ENCODE measurements at regions not wholly inside any gene's neighbourhood (a gene's known extent, or its start where the extent isn't known, plus 50 kb on each side); places are given as distances from the start of the nearest gene placed in this dataset.

DNA sequence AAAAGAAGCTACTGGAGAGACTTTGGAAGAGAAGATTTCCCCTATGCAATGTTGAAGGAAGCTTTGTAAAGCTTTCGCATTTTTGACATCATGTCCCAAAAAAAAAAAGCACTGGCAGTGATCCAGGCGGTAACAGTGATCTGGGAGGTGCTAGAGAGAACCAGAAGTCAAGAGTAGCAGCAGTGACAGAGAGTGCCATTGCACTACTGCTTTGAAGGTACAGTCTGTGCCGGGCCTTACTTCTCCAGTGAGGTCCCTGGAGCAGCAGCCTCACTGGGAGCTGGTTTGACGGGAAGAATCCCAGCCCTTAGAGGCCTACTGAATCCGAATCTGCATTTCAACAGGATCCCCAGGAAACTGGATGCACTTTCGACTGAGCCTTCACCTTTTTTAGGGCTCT lies 50.9 kb upstream of the ATL2 start:
- SMC1A ChIA-PET (ENCODE audit: uncharacterized antibody, unreplicated experiment): interaction anchor here (0.6 to 0.7 kb wide), 2 partner anchors 22 to 110 kb away, joined by 3 read pairs; no protein-coding TSS in a partner anchor
- BruUV-seq (replicated peaks): no TSS peak
- H3K4me3 ChIP-seq: no peak overlapping the region
- no peak overlapping the region for H3K9ac ChIP-seq (ENCODE audit: control insufficient read depth, insufficient read depth, low read length)
- no peak overlapping the region for H3K4me2 ChIP-seq (ENCODE audit: control insufficient read depth, insufficient read depth)
- ATAC-seq (no peak), DNase-seq (ENCODE audit: low read depth, low spot score) (no peak), FAIRE-seq (no peak)
- no peaks in the 10 kb centered on the region; the same call in 2 of the 3 replicates for H3K9me3 ChIP-seq (replicated peaks; ENCODE audit: control insufficient read depth, insufficient read depth, low read length)
- no peaks in the 10 kb centered on the region for H4K20me1 ChIP-seq (ENCODE audit: control insufficient read depth, insufficient read depth)
- H3K27ac ChIP-seq (ENCODE audit: control insufficient read depth, insufficient read depth): no peak overlapping the region
- no peaks in the 10 kb centered on the region for H3K4me1 ChIP-seq (ENCODE audit: control insufficient read depth, insufficient read depth, low read length)
- H3K27me3 ChIP-seq (replicated peaks in 1 of 2; ENCODE audit: control insufficient read depth in 2 of 2, insufficient read depth in 2 of 2, low read length in 1 of 2): no peaks in the 10 kb centered on the region
- RAD21 ChIA-PET (ENCODE audit: unreplicated experiment): no interaction called here
- H3K79me2 ChIP-seq (ENCODE audit: control insufficient read depth, insufficient read depth, low read length): no peaks in the 10 kb centered on the region
- H2AFZ ChIP-seq (ENCODE audit: control insufficient read depth, low read depth, low read length): no peak overlapping the region
- POLR2A ChIA-PET: interaction anchor here (0.7 kb wide), 1 partner anchor 1026 kb away, joined by 3 read pairs; no protein-coding TSS in a partner anchor
- in situ Hi-C loops (cut with MboI): no loop called here
- no peak for TF ChIP-seq EED (IDR thresholded peaks at IDR 0.05; ENCODE audit: low read depth)
- TF ChIP-seq MYB (IDR thresholded peaks at IDR 0.05; ENCODE audit: borderline replicate concordance, low read depth, low read length): no peak
- no peak for TF ChIP-seq ASH2L (IDR thresholded peaks at IDR 0.05; ENCODE audit: borderline replicate concordance, low read depth)
- TF ChIP-seq SMARCA5 (IDR thresholded peaks at IDR 0.05): no peak
- TF ChIP-seq, protein P1, sequence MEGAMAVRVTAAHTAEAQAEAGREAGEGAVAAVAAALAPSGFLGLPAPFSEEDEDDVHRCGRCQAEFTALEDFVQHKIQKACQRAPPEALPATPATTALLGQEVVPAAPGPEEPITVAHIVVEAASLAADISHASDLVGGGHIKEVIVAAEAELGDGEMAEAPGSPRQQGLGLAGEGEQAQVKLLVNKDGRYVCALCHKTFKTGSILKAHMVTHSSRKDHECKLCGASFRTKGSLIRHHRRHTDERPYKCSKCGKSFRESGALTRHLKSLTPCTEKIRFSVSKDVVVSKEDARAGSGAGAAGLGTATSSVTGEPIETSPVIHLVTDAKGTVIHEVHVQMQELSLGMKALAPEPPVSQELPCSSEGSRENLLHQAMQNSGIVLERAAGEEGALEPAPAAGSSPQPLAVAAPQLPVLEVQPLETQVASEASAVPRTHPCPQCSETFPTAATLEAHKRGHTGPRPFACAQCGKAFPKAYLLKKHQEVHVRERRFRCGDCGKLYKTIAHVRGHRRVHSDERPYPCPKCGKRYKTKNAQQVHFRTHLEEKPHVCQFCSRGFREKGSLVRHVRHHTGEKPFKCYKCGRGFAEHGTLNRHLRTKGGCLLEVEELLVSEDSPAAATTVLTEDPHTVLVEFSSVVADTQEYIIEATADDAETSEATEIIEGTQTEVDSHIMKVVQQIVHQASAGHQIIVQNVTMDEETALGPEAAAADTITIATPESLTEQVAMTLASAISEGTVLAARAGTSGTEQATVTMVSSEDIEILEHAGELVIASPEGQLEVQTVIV (IDR thresholded peaks at IDR 0.05; ENCODE audit: borderline replicate concordance, partially characterized antibody): no peak
- no peak for TF ChIP-seq SP1 (IDR thresholded peaks at IDR 0.05; ENCODE audit: low read depth, low read length)
- TF ChIP-seq RELA (IDR thresholded peaks at IDR 0.05; ENCODE audit: borderline replicate concordance, partially characterized antibody): no peak
- no peak for TF ChIP-seq CHD4 (IDR thresholded peaks at IDR 0.05)
- TF ChIP-seq, protein P2, sequence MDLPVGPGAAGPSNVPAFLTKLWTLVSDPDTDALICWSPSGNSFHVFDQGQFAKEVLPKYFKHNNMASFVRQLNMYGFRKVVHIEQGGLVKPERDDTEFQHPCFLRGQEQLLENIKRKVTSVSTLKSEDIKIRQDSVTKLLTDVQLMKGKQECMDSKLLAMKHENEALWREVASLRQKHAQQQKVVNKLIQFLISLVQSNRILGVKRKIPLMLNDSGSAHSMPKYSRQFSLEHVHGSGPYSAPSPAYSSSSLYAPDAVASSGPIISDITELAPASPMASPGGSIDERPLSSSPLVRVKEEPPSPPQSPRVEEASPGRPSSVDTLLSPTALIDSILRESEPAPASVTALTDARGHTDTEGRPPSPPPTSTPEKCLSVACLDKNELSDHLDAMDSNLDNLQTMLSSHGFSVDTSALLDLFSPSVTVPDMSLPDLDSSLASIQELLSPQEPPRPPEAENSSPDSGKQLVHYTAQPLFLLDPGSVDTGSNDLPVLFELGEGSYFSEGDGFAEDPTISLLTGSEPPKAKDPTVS (IDR thresholded peaks at IDR 0.05; ENCODE audit: low read depth, low read length): no peak
- TF ChIP-seq SIX5 (IDR thresholded peaks at IDR 0.05; ENCODE audit: low read depth, low read length, severe bottlenecking): no peak
- no peak for TF ChIP-seq CHD1 (IDR thresholded peaks at IDR 0.05; ENCODE audit: low read depth, low read length)
- TF ChIP-seq SMAD1 (IDR thresholded peaks at IDR 0.05; ENCODE audit: low read depth, partially characterized antibody): no peak
- TF ChIP-seq, protein P3, sequence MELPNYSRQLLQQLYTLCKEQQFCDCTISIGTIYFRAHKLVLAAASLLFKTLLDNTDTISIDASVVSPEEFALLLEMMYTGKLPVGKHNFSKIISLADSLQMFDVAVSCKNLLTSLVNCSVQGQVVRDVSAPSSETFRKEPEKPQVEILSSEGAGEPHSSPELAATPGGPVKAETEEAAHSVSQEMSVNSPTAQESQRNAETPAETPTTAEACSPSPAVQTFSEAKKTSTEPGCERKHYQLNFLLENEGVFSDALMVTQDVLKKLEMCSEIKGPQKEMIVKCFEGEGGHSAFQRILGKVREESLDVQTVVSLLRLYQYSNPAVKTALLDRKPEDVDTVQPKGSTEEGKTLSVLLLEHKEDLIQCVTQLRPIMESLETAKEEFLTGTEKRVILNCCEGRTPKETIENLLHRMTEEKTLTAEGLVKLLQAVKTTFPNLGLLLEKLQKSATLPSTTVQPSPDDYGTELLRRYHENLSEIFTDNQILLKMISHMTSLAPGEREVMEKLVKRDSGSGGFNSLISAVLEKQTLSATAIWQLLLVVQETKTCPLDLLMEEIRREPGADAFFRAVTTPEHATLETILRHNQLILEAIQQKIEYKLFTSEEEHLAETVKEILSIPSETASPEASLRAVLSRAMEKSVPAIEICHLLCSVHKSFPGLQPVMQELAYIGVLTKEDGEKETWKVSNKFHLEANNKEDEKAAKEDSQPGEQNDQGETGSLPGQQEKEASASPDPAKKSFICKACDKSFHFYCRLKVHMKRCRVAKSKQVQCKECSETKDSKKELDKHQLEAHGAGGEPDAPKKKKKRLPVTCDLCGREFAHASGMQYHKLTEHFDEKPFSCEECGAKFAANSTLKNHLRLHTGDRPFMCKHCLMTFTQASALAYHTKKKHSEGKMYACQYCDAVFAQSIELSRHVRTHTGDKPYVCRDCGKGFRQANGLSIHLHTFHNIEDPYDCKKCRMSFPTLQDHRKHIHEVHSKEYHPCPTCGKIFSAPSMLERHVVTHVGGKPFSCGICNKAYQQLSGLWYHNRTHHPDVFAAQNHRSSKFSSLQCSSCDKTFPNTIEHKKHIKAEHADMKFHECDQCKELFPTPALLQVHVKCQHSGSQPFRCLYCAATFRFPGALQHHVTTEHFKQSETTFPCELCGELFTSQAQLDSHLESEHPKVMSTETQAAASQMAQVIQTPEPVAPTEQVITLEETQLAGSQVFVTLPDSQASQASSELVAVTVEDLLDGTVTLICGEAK (IDR thresholded peaks at IDR 0.05; ENCODE audit: borderline replicate concordance): no peak
- no peak for TF ChIP-seq SIN3A (IDR thresholded peaks at IDR 0.05; ENCODE audit: low read depth, low read length)
- no peak for TF ChIP-seq DPF2 (IDR thresholded peaks at IDR 0.05)
- TF ChIP-seq NFIC (IDR thresholded peaks at IDR 0.05; ENCODE audit: low read depth, low read length): no peak
- TF ChIP-seq RB1 (IDR thresholded peaks at IDR 0.05; ENCODE audit: borderline replicate concordance): no peak
- intact Hi-C loops (cut with micrococcal nuclease; ENCODE audit: unreplicated experiment): no loop called here
- no peaks in the 10 kb centered on the region for H3K36me3 ChIP-seq (ENCODE audit: control insufficient read depth in 2 of 2, insufficient read depth in 2 of 2, low read length in 1 of 2)
- WGBS (ENCODE audit: insufficient coverage, insufficient replicate concordance, low lambda C conversion rate, missing lambda C conversion rate): 37% methylated on average over 6 of the region's 6 CpGs
- CTCF ChIA-PET: interaction anchor here (0.9 kb wide), 1 partner anchor 71 kb away, joined by 3 read pairs; no protein-coding TSS in a partner anchor
